B cell (primary cell): ENCODE measurements at regions not wholly inside any gene's neighbourhood (a gene's known extent, or its start where the extent isn't known, plus 50 kb on each side); places are given as distances from the start of the nearest gene placed in this dataset.

ENCODE experiments used
- ATAC-seq: fragments of 200-7000 bp; cut with Tn5 transposase; one replicate; pipeline ENCODE4 v1.10.0; 2021; ENCODE audit warnings: low read depth, mild to moderate bottlenecking, moderate number of reproducible peaks, moderate library complexity
- CTCF ChIA-PET: fragments of 350-600 bp; sonication (Branson Sonifier 250); formaldehyde crosslinking; loops from one replicate; lab custom pipeline; 2021; ENCODE audit warnings: antibody characterized with exemption, inconsistent platforms; lab: Charles Lee
- POLR2A ChIA-PET: fragments of 350-600 bp; sonication (Branson Sonifier 250); formaldehyde crosslinking; loops from one replicate; lab custom pipeline; 2021; ENCODE audit warnings: antibody characterized with exemption; lab: Charles Lee
- DNase-seq: peaks from one replicate; pipeline ENCODE4 v3.0.0; 2013
- H2AFZ ChIP-seq: 2 replicates; pipeline ENCODE4 v1.6.1; 2012; ENCODE audit warnings: mild to moderate bottlenecking, low read depth, low read length; ENCODE audit not compliant: insufficient read depth, poor library complexity, severe bottlenecking
- H3K27ac ChIP-seq, 2 donors: 1 replicate in 1 of 2; 2 replicates in 1 of 2; pipeline ENCODE4 v1.5.1; 2012 to 2013; ENCODE audit warnings: low read length in 2 of 2, mild to moderate bottlenecking in 2 of 2, moderate library complexity in 1 of 2
- H3K27me3 ChIP-seq, 4 experiments: fragments of 200-600 bp in 1 of 4; sonication (generic) in 1 of 4; replicated peaks in 1 of 4; 1 replicate in 2 of 4; 2 replicates in 2 of 4; pipeline versions ENCODE4 v1.6.1 to v1.7.0; 2013 to 2016; ENCODE audit warnings: low read length in 3 of 4, mild to moderate bottlenecking in 2 of 4, mixed read lengths in 1 of 4, moderate library complexity in 1 of 4; ENCODE audit not compliant: insufficient read depth in 4 of 4, control insufficient read depth in 3 of 4; ENCODE audit errors: control extremely low read depth in 1 of 4
- H3K36me3 ChIP-seq, 2 experiments: replicated peaks in 1 of 2; 1 replicate in 1 of 2; 2 replicates in 1 of 2; pipeline versions ENCODE4 v1.6.1 to v1.7.1; 2013; ENCODE audit warnings: low read length in 1 of 2; ENCODE audit not compliant: insufficient read depth in 2 of 2, control insufficient read depth in 1 of 2; ENCODE audit errors: control extremely low read depth in 1 of 2, extremely low read depth in 1 of 2
- H3K4me1 ChIP-seq, 2 donors: fragments of 200-600 bp in 1 of 2; sonication (generic) in 1 of 2; 1 replicate in 1 of 2; 2 replicates in 1 of 2; pipeline versions ENCODE4 v1.5.1 to v1.6.1; 2013 to 2017; ENCODE audit warnings: low read length in 2 of 2; ENCODE audit not compliant: control insufficient read depth in 2 of 2, insufficient read depth in 2 of 2
- H3K4me2 ChIP-seq: replicated peaks from 2 replicates; pipeline ENCODE3; 2012; ENCODE audit warnings: mild to moderate bottlenecking, low read depth, low read length; ENCODE audit not compliant: poor library complexity, severe bottlenecking
- H3K4me3 ChIP-seq, 5 experiments: fragments of 200-600 bp in 1 of 5; sonication (generic) in 1 of 5; 1 replicate in 3 of 5; 2 replicates in 2 of 5; pipeline versions ENCODE4 v1.5.1 to v1.7.0; 2011 to 2016; ENCODE audit warnings: low read length in 4 of 5, mild to moderate bottlenecking in 4 of 5, low read depth in 2 of 5, control low read depth in 1 of 5, moderate library complexity in 1 of 5; ENCODE audit not compliant: insufficient read depth in 1 of 5; ENCODE audit errors: control extremely low read depth in 1 of 5, extremely low read depth in 1 of 5
- H3K79me2 ChIP-seq: fragments of 200-600 bp; sonication (generic); one replicate; pipeline ENCODE4 v1.6.0; 2016; ENCODE audit warnings: low read length; ENCODE audit not compliant: control insufficient read depth, insufficient read depth
- H3K9ac ChIP-seq: fragments of 200-600 bp; sonication (generic); 2 replicates; pipeline ENCODE4 v1.6.1; 2017; ENCODE audit warnings: mild to moderate bottlenecking, low read length, moderate library complexity
- H3K9me3 ChIP-seq, 3 donors: one replicate each; pipeline versions ENCODE4 v1.6.1 to v1.7.1; 2013; ENCODE audit warnings: low read length in 2 of 3; ENCODE audit not compliant: control insufficient read depth in 2 of 3, insufficient read depth in 1 of 3; ENCODE audit errors: control extremely low read depth in 1 of 3
- H4K20me1 ChIP-seq: 2 replicates; pipeline ENCODE4 v1.6.0; 2012; ENCODE audit warnings: mild to moderate bottlenecking, low read length; ENCODE audit not compliant: insufficient read depth, control insufficient read depth, poor library complexity, severe bottlenecking
- H3K27ac Mint-ChIP-seq: one replicate; pipeline ENCODE4 v1.8.0; 2021; ENCODE audit warnings: mixed read lengths
- H3K27me3 Mint-ChIP-seq: one replicate; pipeline ENCODE4 v1.8.0; 2021; ENCODE audit warnings: mixed read lengths
- H3K4me1 Mint-ChIP-seq: one replicate; pipeline ENCODE4 v1.8.0; 2021; ENCODE audit warnings: mixed read lengths
- H3K4me3 Mint-ChIP-seq: one replicate; pipeline ENCODE4 v1.8.0; 2021; ENCODE audit warnings: mixed read lengths
- H3K9me3 Mint-ChIP-seq: one replicate; pipeline ENCODE4 v1.8.0; 2022; ENCODE audit warnings: mixed read lengths; ENCODE audit not compliant: insufficient read depth
- EZH2 ChIP-seq: IDR thresholded peaks from 2 replicates; pipeline ENCODE4 v1.6.1; 2012; ENCODE audit warnings: borderline replicate concordance, low read depth, mild to moderate bottlenecking, moderate library complexity, low read length; ENCODE audit not compliant: insufficient read depth, poor library complexity, severe bottlenecking
- WGBS: methylation state at CpG from one replicate; pipeline ENCODE4 v1.1.5; 2013; ENCODE audit warnings: missing lambda C conversion rate; ENCODE audit not compliant: insufficient coverage; 5-methylcytosine and 5-hydroxymethylcytosine counted together
- intact Hi-C: fragments of 100-400 bp; cut with micrococcal nuclease; formaldehyde crosslinking; loops from one replicate; pipeline ENCODE4 v1.10.0; 2022
- TF ChIP-seq, protein P1 (sequence below): fragments of 200-600 bp; IDR thresholded peaks from one replicate; pipeline ENCODE4 v1.8.0; 2022; ENCODE audit warnings: antibody characterized with exemption, mild to moderate bottlenecking

DNA sequence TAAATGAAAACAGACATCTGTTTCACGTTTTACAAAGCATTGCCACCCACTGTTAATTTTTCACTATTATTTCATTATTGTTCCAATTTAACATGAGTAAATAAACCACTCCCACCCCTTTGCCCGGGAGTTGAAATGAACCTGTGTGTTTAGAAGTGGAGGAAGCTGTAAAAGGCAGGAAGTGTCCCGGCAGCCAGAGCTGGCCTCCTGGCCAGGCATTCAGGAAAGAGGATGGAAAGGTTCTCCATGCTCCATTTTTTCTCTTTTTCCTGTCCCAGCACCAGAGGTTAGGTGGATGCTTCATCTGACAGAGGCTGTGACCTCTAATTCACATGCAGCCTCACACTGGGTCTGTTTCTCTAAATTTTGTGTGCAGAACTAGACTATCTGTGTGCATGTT is 55.5 kb upstream of the LNX1 start:
- H3K9me3 Mint-ChIP-seq = no peaks in the 10 kb centered on the region

GRCh38 chr4:53645108-53645507 is 53.8 kb upstream of the LNX1 start:
- H3K4me1 Mint-ChIP-seq = no peaks in the 10 kb centered on the region
- Histone ChIP-seq H3K36me3 (no peaks in the 10 kb centered on the region), H3K9ac (no peak overlapping the region), H3K27me3 (no peaks in the 10 kb centered on the region), H3K4me1 (no peaks in the 10 kb centered on the region), H3K79me2 (no peaks in the 10 kb centered on the region), H2AFZ (no peak overlapping the region), H4K20me1 (no peaks in the 10 kb centered on the region), H3K27ac (no peak overlapping the region), H3K9me3 (peaks cover 0 to 3% (median 0%) of the 10 kb centered on the region in 3 donors), H3K4me2 (no peak overlapping the region), H3K4me3 (no peak overlapping the region)
- H3K4me3 Mint-ChIP-seq = no peak overlapping the region
- TF ChIP-seq, protein P1, sequence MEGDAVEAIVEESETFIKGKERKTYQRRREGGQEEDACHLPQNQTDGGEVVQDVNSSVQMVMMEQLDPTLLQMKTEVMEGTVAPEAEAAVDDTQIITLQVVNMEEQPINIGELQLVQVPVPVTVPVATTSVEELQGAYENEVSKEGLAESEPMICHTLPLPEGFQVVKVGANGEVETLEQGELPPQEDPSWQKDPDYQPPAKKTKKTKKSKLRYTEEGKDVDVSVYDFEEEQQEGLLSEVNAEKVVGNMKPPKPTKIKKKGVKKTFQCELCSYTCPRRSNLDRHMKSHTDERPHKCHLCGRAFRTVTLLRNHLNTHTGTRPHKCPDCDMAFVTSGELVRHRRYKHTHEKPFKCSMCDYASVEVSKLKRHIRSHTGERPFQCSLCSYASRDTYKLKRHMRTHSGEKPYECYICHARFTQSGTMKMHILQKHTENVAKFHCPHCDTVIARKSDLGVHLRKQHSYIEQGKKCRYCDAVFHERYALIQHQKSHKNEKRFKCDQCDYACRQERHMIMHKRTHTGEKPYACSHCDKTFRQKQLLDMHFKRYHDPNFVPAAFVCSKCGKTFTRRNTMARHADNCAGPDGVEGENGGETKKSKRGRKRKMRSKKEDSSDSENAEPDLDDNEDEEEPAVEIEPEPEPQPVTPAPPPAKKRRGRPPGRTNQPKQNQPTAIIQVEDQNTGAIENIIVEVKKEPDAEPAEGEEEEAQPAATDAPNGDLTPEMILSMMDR = no peak
- TF ChIP-seq EZH2 = no peak
- DNase-seq (no peak), ATAC-seq (no peak)
- peaks cover 21% of the 10 kb centered on the region for H3K27me3 Mint-ChIP-seq
- intact Hi-C loops = no loop called here
- ChIA-PET CTCF (no interaction called here), POLR2A (no interaction called here)
- H3K27ac Mint-ChIP-seq = no peak overlapping the region
- H3K9me3 Mint-ChIP-seq = no peaks in the 10 kb centered on the region
- WGBS = 100% methylated on average over 2 of the region's 3 CpGs

More for the DNA sequence above, 55.5 kb upstream of the LNX1 start:
- H3K27ac ChIP-seq = no peak overlapping the region
- no peaks in the 10 kb centered on the region for H3K79me2 ChIP-seq
- TF ChIP-seq, protein P1 = no peak
- TF ChIP-seq EZH2 = no peak
- Mint-ChIP-seq H3K27ac (no peak overlapping the region), H3K27me3 (peaks cover 21% of the 10 kb centered on the region), H3K4me1 (no peaks in the 10 kb centered on the region), H3K4me3 (no peak overlapping the region)
- H3K9me3 ChIP-seq = peaks cover 0 to 3% (median 0%) of the 10 kb centered on the region in 3 donors
- ChIA-PET POLR2A (no interaction called here), CTCF (no interaction called here)
- ATAC-seq = no peak
- no peaks in the 10 kb centered on the region for H4K20me1 ChIP-seq
- no peak for DNase-seq
- WGBS = no CpG with 5 or more reads among the region's 3 CpGs
- no peaks in the 10 kb centered on the region for H3K36me3 ChIP-seq
- no peak overlapping the region for H2AFZ ChIP-seq
- no peak overlapping the region for H3K9ac ChIP-seq
- intact Hi-C loops = no loop called here
- H3K27me3 ChIP-seq = no peaks in the 10 kb centered on the region
- H3K4me2 ChIP-seq = no peak overlapping the region
- H3K4me1 ChIP-seq = no peaks in the 10 kb centered on the region
- H3K4me3 ChIP-seq = no peak overlapping the region
